OCI-LY3 (cell line): ENCODE measurements at regions not wholly inside any gene's neighbourhood (a gene's known extent, or its start where the extent isn't known, plus 50 kb on each side); places are given as distances from the start of the nearest gene placed in this dataset.

Source experiments
- H2AFZ ChIP-seq: fragments of 200-600, 300-600 bp; shearing (Covaris generic); 2 replicates; pipeline ENCODE4 v1.6.0; 2014; ENCODE audit warnings: antibody characterized with exemption, low read depth, low read length
- H3K27ac ChIP-seq: fragments of 200-600, 300-600 bp; sonication (generic); 2 replicates; pipeline ENCODE4 v1.5.1; 2014; ENCODE audit warnings: mild to moderate bottlenecking, low read length, moderate library complexity, mixed read lengths
- H3K27me3 ChIP-seq: fragments of 200-600, 300-600 bp; sonication (generic); 2 replicates; pipeline ENCODE4 v1.6.1; 2014; ENCODE audit warnings: low read depth, low read length, mixed read lengths
- H3K36me3 ChIP-seq: fragments of 200-600, 300-600 bp; sonication (generic); replicated peaks from 2 replicates; pipeline ENCODE3; 2014; ENCODE audit warnings: low read depth, low read length, mixed read lengths
- H3K4me1 ChIP-seq: fragments of 300-600, 200-600 bp; sonication (generic); 2 replicates; pipeline ENCODE4 v1.6.1; 2014; ENCODE audit warnings: low read length, mixed read lengths
- H3K4me2 ChIP-seq: fragments of 200-600, 300-600 bp; sonication (generic); 2 replicates; pipeline ENCODE4 v1.6.1; 2014; ENCODE audit warnings: low read length, mixed read lengths
- H3K4me3 ChIP-seq: fragments of 300-600, 200-600 bp; sonication (generic); 2 replicates; pipeline ENCODE4 v1.5.1; 2014; ENCODE audit warnings: antibody characterized with exemption, mild to moderate bottlenecking, low read length, moderate library complexity
- H3K79me2 ChIP-seq: fragments of 300-600, 200-600 bp; shearing (Covaris generic); 2 replicates; pipeline ENCODE4 v1.6.1; 2014; ENCODE audit warnings: mild to moderate bottlenecking, low read length, mixed read lengths
- H3K9ac ChIP-seq: fragments of 300-600, 200-600 bp; shearing (Covaris generic); 2 replicates; pipeline ENCODE4 v1.6.0; 2014; ENCODE audit warnings: mild to moderate bottlenecking, low read length, moderate library complexity
- H3K9me3 ChIP-seq: fragments of 200-600, 300-600 bp; shearing (Covaris generic); 2 replicates; pipeline ENCODE4 v1.6.1; 2014; ENCODE audit warnings: low read length, mixed read lengths; ENCODE audit not compliant: insufficient read depth
- H4K20me1 ChIP-seq: fragments of 200-600, 300-600 bp; sonication (generic); 2 replicates; pipeline ENCODE4 v1.6.1; 2016; ENCODE audit warnings: low read length, mixed read lengths; ENCODE audit not compliant: insufficient read depth
- CTCF ChIP-seq: fragments of 200-600, 300-600 bp; sonication (generic); IDR thresholded peaks from 2 replicates; pipeline ENCODE4 v1.5.1; 2014; ENCODE audit warnings: antibody characterized with exemption, low read length, low read depth
- EZH2phosphoT487 ChIP-seq: fragments of 200-600 bp; shearing (Covaris generic); IDR thresholded peaks from 2 replicates; pipeline ENCODE4 v1.6.1; 2018; ENCODE audit warnings: antibody characterized with exemption, mixed run types, low read depth

DNA sequence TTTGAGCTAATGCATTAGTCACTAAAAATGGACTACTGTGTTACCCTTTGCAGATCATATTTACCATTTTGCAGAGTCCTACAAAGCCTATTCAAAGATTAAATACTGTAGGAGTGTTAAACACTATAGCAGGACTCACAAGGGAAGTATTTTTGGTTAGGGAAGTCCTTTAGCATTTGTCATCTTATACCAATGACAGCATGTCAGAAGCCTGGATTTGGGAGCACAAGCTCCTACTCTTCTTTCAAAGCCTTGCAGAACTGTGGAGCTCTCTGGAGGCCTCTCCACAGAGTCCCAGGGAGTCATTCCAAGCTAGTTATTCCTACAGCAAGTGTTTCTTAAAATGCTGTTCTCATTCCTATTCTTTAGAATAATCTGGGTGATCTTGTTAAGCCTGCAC is 288.8 kb downstream of the PIK3R1 start:
- Histone ChIP-seq H4K20me1 (no peaks in the 10 kb centered on the region), H3K4me2 (no peak overlapping the region), H3K9me3 (no peaks in the 10 kb centered on the region), H3K4me3 (no peak overlapping the region), H3K36me3 (no peaks in the 10 kb centered on the region), H3K79me2 (no peaks in the 10 kb centered on the region), H3K4me1 (no peaks in the 10 kb centered on the region), H2AFZ (no peak overlapping the region), H3K9ac (no peak overlapping the region), H3K27me3 (no peaks in the 10 kb centered on the region), H3K27ac (no peak overlapping the region)
- TF ChIP-seq EZH2phosphoT487 (no peak), CTCF (no peak)

DNA sequence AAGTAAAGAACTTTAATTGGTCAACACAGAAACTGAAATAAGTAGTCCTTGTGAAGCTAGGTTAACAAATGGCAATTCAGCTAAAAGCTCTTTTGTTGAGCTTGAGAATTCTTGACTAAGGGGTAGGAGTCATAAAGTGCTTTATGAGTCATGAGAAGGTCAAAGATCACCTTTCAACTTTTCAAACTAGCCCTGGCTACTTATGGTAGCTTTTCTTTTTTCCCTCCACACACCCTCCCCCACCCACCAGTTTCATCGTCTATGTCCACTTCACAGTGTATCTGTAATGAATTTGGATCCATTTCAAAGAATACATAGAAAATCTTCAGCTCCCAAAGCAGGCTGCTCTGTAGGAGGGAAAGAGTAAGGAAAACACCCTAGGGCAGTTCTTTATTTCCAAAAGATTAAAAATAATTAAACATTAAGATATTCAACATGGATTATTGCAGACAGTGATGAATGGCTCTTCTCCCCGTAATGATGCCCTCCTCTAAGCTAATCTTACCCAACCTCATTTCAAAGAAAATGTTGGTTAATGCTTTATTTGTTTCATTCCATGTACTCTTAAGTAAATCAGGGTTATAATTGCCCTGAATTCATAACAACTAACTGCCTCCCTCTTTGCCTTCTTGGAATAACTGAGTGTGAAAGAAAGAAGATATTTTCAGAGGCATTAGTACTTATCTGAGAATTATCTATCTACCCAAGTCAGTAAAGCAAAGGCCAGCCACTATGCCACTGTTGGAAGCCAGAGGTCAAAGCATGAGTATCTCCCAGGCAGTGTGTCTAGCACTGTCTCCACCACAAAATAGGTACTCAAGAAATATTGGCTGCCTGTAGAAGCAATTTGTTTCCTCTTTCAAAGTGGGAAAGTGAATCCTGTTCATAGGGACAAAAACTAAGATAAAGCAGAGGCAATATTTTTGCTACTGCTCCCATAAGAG is 290.6 kb downstream of the PIK3R1 start:
- no peaks in the 10 kb centered on the region for H3K27me3 ChIP-seq
- no peaks in the 10 kb centered on the region for H3K36me3 ChIP-seq
- no peaks in the 10 kb centered on the region for H3K9me3 ChIP-seq
- H3K27ac ChIP-seq, result no peak overlapping the region
- no peaks in the 10 kb centered on the region for H3K4me1 ChIP-seq
- no peak overlapping the region for H3K9ac ChIP-seq
- no peak overlapping the region for H2AFZ ChIP-seq
- H3K4me3 ChIP-seq, result no peak overlapping the region
- H3K4me2 ChIP-seq, result no peak overlapping the region
- H3K79me2 ChIP-seq, result no peaks in the 10 kb centered on the region
- no peaks in the 10 kb centered on the region for H4K20me1 ChIP-seq
- no peak for TF ChIP-seq CTCF
- no peak for TF ChIP-seq EZH2phosphoT487

- H3K9me3 ChIP-seq, result no peaks in the 10 kb centered on the region
- H3K4me1 ChIP-seq, result no peaks in the 10 kb centered on the region
- no peak overlapping the region for H3K4me2 ChIP-seq
- no peaks in the 10 kb centered on the region for H3K79me2 ChIP-seq
- H3K4me3 ChIP-seq, result no peak overlapping the region
- H3K36me3 ChIP-seq, result no peaks in the 10 kb centered on the region
- TF ChIP-seq EZH2phosphoT487 (no peak), CTCF (no peak)
- H4K20me1 ChIP-seq, result no peaks in the 10 kb centered on the region
- no peaks in the 10 kb centered on the region for H3K27me3 ChIP-seq
- H3K9ac ChIP-seq, result no peak overlapping the region
- no peak overlapping the region for H2AFZ ChIP-seq
- H3K27ac ChIP-seq, result no peak overlapping the region
Observed at GRCh38 chr5:68515514-68515913, 300.0 kb downstream of the PIK3R1 start.

DNA sequence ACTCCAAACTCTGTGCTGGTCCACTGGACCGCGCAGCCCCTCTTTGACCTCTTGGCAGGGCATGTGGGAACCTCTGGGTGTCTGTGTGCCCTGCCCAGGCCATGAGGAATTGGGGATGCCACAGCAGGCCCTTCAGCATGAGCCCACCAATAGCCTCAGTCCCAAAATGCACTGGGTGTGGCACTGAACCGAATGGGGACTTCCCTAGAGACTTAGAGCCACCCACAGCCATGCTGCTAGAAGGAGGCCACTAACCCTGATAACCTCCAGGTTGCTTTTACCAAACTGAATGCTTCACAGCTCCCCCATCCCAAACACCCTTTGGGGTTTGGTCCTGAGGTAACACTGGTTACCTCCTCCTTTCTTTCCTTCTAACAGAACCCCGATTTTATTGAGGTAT is 302.7 kb downstream of the PIK3R1 start:
- Histone ChIP-seq H3K27me3 (no peaks in the 10 kb centered on the region), H3K9ac (no peak overlapping the region), H3K79me2 (no peaks in the 10 kb centered on the region), H3K9me3 (no peaks in the 10 kb centered on the region), H3K4me3 (no peak overlapping the region), H3K27ac (no peak overlapping the region), H2AFZ (no peak overlapping the region), H3K4me2 (no peak overlapping the region), H3K4me1 (no peaks in the 10 kb centered on the region), H4K20me1 (no peaks in the 10 kb centered on the region), H3K36me3 (no peaks in the 10 kb centered on the region)
- TF ChIP-seq EZH2phosphoT487 (no peak), CTCF (no peak)
